COLO668 (cell line): ENCODE measurements at regions not wholly inside any gene's neighbourhood (a gene's known extent, or its start where the extent isn't known, plus 50 kb on each side); places are given as distances from the start of the nearest gene placed in this dataset.
"Not testable (repeated sequence)": the region's sequence is repeated elsewhere in the genome, so short reads cannot be mapped to it uniquely, and the experiment has no call there.

Experiments
- DNase-seq: peaks from one replicate; lab custom pipeline; 2025; ENCODE audit not compliant: unreplicated experiment; lab: John Stamatoyannopoulos, UW

DNA sequence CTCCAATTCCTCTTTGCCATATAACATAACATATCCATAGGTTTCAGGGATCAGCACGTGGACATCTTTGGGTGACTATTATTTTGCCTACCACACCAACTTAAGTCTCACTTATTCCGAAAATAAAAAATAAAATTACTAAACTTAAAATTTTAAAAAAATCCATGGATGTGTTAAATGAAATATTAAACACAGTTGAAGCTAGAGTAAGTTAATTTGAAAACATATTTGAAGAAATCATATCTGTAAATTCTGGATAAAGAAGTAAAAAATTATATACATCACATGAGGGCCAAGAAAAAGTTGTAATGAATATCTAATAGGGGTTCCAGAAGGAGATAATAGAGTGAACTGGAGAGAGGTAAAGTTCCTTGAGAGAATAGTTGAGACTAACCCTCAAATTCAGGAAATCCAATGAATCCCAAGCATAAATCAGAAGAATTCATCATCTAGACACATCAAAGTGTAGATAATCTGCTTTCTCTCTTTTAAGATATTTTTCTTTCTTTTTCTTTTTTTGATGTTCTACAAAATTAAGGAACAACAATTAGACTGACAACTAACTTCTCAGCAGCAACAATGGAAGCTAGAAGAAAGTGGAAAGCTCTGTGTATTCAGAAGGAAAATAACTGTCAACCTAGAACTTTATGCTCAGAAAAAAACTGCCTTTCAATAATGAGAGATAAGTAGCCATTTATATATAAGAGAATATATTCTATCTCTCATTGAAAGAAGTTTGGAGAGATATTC is 147.4 kb downstream of the ABHD5 start:
- no peak for DNase-seq

DNA sequence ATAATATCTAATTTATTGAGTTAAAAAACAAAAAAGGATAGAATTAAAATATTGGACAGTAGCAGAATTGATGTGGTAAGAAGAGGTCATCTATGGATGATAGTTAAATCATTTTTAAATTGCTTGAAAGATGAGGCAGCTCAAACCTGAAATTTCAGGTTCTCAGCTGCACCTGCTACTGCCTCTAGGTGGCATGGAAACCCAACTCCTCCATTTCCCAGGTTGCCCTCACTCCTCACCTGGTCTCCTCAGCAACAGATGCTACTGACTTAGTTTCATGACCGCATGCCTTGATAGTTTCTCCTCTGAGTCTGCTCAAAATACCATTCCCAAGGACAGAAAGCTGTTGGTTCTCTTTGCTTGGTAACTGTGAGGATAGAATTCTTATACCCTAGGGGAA is 148.1 kb downstream of the ABHD5 start:
- DNase-seq, result no peak

DNA sequence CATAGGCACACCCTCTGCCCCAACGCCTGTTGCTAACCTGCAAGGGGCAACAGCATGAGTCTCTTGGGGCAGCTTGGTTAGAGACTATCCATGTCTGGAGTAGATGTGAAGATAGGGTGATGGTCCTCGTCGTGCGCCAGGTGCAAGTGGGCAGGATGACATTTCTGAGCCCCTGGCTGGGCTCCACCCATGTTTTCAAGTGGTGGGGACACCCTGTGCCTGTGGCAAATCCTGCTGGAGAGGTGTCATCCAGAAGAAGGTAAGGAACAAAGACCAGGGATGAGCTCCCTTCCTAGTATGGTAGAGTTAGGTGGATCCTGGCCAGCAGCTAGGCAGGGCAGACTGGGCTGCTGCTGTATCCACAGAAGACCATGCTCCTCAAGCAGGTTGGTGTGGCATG is 152.6 kb downstream of the ABHD5 start:
- DNase-seq, result no peak

DNA sequence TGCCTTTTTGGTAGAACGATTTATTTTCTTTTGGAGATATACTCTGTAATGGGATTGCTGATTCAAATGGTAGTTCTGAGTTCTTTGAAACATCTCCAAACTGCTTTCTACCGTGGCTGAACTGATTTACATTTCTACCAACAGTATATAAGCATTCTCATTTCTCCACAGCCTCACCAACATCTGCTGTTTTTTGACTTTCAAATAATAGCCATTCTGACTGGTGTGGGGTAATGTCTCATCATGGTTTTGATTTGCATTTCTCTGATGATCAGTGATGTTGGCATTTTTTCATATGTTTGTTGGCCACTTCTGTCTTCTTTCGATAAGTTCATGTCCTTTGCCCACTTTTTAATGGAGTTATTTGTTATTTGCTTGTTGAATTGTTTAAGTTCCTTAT is 154.0 kb downstream of the ABHD5 start:
- DNase-seq, result no peak

DNA sequence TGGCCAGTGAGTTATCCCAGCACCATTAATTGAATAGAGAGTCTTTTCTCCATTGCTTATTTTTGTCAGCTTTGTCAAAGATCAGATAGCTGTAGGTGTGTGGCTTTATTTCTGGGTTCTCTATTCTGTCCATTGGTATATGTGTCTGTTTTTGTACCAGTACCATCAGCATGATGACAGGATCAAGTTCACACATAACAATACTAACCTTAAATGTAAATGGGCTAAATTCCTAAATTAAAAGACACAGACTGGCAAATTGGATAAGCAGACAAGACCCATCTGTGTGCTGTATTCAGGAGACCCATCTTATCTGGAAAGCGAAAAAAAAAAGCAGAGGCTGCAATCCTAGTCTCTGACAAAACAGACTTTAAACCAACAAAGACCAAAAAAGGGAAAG is 154.8 kb downstream of the ABHD5 start:
- not testable (repeated sequence) for DNase-seq

DNA sequence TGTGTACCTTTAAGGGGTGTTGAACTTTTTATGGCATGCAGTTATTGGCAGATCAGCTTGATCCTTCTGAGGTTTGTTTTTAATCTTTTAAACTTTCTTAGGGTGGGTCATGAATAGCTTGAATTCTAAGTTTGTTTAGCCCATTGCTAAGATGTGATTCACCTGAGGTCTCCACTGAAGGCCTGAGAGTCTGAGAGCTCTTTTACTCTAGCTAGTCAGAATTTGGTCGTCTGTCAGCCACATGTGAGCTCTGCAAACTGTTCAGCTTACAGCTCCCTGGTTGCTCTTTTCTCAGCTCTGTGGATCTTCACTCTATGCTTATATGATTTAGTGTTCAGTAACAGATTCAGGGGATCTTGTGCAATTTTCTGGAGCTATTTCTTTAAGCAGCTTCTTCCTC is 161.3 kb downstream of the ABHD5 start:
- DNase-seq, result no peak

DNA sequence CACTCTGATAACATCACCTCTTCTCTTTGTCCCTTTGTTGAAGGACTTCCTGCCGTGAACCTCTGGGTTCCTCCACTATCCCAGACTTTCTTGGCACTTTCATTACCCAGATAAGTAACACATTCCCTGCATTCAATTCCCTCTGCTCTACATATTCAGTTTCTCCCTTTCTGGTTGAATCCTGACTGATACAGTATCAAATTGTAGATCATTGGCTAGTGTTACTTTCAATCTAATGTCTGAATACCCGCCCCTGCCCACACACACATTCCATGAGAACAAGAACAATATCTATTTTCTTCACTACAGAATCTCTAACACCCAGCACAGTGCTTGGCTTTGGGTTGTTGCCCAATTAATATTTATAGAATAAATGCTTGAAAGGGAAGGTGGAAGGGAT is 163.5 kb downstream of the ABHD5 start:
- DNase-seq, result no peak

DNA sequence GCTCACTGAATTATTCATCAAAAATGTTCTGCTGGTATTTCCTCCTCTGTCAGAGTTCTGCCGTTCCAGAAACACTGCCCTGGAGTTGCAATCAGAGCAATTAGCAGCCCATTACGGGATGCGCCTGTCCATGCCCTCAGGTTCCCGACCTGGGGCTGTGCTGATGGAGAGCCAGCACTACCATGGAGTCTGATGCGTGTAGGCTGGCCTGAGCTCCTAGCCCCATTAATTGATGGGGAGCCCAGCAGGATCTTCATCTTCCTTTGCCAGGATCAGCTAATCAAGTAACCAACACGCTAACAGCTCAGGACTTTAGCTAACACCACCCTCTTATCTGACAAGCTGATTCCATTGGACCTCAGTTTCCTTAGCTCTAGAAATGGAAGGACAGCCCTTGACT is 164.2 kb downstream of the ABHD5 start:
- no peak for DNase-seq

DNA sequence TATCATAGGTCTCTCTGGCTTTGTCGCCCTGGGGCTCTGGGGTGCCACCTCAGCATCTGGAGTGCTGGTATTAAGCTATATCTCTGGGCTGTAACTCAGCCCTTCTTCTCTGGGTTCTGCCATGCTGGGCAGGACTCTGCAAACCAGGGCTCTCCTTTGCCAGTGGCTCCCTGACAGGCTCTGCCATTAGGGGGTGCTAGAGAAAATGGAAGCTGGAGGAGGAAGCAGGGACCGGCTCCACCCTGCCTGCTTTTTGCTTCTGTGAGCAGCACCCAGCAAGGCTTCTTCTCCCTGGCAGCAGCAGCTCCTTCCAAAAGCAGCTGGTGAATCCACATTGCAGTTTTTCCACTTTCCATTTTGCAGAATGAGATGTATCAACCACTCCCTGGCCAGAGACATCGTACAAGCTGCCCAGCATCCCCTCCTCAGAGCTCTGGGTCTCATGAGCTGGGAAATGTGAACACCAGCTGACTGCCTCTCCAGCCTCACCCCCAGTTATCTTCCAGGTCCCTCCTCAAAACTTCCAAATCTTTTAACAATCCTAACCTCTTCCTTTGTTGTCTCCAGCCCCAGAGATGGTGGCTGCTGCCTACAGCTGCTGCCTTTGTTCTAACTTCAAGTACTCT is 165.0 kb downstream of the ABHD5 start:
- DNase-seq, result peak; percentile 58

DNA sequence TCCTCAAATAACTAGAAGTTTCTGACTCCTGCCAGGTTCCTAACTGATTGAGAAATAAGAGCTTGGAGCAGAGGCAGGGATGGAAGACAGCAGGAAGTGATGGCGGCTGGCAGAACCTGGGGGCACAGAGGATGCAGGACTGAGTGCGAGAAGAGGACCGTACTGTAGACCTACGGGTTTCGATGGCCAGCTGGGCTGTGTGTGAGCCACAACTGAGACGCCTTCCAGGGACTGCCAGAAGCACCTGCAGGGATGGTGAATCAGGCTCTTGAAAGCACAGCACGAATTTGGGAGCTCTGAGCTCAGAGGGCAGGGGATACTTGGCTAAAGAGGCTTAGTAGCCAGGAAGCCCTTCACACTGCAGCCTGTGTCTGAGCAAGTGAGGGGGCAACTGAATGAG is 165.6 kb downstream of the ABHD5 start:
- DNase-seq, result no peak

DNA sequence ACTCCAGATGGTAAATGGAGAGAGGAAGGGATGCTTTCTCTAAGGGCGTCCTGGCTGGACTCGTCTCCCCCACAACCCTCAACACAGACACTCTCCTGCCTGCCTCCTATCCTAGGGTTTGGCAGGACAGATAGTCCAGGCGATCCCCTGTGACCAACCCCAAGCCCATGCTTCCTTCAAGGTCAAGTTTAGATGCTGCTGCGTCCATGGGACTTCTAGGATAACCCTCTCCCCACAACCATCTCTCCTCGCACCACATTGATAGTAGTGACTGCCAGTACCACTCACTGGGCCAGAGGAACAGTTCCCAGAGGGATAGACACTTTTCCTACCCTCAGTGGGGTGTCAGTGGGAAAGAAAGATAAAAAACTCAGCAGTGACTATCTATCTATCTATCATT is 166.0 kb downstream of the ABHD5 start:
- DNase-seq, result no peak

DNA sequence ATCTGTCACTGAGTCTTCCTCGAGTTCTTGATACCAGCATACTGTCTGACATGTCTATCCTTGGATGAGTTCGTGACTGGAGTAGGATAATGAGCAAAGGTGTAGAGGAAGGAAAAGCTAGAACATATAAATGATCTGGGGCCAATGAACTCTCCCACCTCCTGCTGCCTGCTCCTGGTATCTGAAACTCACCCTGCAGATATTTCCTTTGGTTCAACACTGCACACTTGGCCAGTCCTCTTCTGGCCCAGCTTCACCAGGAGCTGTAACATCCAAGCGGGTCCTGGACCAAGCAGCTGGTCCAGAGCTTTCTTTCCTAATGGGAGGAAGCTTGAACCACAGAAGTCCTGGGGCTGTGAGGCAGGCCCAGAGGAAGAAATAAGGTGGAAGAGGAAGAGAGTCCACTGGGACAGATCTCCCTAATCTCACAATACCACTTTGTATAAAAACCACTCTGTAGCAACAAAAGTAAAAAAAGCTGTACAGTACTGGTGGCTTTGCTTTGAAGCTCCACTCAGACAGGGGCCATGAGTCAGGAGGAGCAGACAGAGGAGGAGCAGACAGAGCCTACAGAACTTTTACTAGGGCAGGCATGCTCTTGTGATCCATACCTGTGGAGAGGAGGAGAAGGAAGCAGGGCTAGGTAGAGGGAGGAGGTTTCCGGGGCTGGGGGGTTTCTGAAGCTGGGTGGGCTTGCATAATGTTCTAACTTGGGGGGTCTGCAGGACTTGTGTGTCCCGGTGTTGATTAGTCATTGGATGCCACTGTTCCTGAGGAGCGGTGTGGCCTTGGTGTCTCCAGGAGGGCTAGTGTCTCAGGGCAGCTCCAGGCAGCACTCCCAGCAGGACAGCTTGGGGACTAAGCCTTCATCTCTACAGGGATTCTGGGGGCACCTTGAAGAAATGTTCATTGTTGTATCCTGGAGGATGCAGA is 166.9 kb downstream of the ABHD5 start:
- DNase-seq, result no peak

DNA sequence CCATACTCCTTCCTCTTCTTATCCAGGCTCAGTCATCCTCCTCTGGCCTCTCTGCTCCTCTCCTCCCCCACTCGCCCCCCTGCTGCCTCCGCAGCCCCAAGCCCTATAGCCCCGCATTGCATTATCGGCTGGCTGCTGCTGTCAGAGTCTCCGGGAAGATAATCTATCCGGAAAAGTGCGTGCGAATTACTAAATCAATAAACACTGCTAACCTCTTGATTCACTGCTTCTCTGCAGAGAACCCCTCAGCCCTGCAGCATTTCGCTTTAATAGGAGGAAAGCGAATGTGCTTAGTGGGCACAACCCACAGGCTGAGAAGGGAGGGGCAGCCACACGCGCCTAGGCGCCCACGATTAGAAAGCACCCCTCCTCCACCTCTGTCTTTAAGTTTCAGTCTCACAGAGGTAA is 167.6 kb downstream of the ABHD5 start:
- DNase-seq, result no peak

DNA sequence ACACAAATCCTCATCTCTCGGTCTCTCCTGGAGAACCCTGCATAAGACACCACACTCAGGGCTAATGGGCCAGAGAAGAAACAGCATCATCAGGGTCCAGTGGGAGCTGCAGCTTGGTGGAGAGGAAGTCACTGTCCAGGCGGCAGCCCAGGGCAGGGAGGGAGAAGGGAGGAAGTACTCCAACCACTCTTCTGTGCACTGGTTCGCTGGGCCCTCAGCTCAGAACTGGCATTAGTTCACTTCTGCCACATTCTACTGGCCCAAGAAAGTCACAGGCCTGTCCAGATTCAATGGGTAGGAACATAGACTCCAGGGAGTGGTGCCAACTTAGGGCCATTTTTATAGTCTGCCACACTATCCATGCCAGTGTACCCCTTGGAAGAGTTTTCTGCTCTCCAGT is 169.0 kb downstream of the ABHD5 start:
- no peak for DNase-seq

DNA sequence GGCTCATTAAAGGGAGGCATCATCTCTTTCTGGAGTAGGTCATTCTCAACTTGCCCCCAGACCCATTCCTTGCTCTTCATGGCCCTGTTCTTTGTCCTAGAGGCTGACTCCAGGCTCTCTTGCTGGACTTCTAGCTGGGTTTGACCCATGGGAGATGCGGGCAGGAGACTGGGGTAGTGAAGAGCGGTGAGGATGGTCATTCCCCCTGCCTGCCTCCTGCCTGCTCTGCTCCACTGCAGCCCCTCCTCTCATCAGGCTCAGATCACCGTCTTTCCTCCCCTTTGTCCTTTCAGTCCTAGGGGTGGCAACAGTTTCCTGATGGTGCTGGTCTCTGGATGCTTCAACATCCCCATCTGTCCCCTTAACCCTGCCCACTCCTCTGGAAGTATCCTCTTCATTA is 170.9 kb downstream of the ABHD5 start:
- DNase-seq, result no peak

DNA sequence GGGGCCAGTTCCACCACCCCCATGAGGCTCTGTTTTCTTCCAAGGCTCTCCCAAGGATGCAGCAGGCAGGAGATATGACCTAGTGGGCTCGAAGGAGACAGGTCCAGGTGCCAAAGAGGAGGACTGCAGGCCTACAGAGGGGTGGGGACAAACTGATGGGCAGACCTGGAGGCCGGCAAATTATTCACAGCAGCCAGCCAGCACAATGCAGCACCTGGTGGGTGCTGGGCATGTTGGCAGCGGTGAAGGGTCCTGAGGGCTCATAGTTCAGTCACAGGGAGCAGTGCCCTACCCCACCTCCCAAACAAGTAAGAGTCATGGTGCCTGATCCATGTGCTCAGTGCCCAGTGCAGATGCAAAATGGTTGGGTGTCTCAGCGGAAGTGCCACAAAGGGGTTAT is 171.7 kb downstream of the ABHD5 start:
- no peak for DNase-seq

DNA sequence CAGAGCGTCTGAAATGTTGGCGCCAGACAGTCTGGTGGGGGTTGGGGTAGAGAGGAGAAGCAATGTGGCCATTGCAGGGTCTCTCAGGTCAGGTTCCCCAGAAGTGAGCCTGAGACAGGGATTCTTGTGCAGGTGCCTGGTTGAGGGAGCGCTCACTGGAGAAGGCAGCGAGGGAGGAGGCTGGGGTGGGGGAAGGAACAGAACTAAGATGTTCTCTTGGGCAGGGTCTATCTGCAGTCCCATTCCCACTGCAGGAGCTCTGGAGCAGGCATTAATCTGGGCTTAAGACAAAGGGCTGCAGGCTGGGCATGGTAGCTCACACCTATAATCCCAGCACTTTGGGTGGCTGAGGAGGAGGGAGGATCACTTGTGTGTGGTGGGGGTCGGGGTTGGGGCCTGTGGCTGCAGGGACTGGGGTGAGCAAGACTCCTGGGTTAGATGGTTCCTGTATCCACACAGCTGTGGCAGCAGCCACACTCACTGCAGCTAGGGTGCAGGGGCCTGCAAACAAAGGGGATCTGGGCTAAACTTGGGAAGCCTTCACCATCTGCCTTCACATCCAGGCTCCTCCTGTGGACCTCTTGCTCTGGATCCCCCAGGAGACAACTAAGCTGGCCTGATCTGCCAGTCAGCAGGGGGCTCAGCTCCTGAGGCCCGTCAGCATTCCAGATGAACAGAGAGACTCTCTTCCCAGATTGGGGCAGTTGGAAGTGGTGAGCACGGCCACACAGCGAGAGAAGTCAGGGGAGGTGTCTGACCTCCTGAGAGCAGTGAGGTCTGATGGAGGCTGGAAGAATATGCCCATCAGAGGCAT is 172.5 kb downstream of the ABHD5 start:
- no peak for DNase-seq

DNA sequence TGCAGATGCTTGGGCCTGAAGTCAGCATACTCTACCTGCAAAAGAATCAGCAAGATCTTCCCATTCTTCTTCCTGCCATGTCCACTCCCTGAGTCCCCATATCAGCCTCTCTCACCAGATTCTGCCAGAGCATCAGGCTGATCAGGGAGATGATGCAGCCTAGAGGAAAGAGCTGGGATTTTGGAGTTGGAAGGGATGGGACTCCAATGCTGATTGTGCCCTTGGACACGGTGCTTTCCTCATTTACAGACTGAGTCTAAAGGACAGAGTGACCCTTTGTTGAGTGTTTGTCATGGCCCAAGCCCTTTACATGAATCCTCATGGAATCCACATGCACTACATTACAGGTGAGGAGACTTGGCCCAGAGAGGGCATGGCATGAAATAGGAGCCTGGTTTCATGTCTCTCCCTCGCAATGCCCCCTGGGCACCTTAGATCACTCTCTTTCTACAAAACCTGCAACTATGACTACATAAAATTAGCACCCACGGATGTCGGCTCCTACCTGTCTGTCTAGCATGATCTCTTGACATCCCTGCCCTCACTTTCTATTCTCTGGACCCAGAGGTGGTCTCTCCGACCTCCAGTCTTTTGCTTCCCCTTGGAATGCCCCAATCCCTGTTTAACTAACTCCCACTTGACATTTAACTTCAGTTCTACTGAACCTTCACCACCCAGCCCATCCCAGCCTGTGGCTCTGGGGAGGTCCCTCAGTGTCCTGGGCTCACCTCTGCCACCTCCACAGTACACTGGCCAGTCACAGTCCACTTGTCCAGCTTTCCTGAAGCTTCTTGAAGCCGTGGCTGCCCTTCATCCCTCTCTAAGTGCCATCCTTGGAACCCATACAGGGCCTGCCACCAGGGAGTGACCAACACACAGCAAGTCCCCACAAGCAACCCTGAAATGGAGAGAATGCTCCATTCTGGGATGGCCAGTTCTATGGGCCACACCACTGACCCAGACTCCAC is 173.5 kb downstream of the ABHD5 start:
- DNase-seq, result no peak

DNA sequence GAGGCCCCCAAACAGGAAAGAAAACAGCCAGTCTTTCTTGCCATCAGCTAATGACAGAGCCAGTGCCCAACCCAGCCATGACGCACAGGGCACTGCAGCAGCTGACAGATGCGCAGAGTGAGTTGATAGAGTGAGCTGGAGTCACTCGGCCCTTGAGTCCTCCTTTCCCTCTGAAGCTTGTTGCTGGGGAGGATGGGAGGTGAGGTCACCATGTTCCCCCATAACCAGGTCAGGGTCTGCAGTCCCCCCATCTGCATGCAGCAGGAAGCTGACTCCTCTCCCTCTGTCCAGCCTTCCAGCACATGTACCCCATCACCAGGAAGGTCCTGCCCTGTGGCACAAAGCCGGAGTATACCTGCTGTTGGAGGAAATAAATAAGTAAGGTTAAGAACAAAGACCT is 174.6 kb downstream of the ABHD5 start:
- no peak for DNase-seq
